H1 (cell line): ENCODE measurements at regions not wholly inside any gene's neighbourhood (a gene's known extent, or its start where the extent isn't known, plus 50 kb on each side); places are given as distances from the start of the nearest gene placed in this dataset.

Experiments
- CTCF ChIA-PET: fragments of 300-600 bp; sonication (Branson Sonifier 250); formaldehyde crosslinking; loops from one replicate; lab custom pipeline; 2021; ENCODE audit not compliant: partially characterized antibody; lab: Charles Lee
- POLR2A ChIA-PET: fragments of 300-600 bp; sonication (Branson Sonifier 250); formaldehyde crosslinking; loops from one replicate; lab custom pipeline; 2021; ENCODE audit warnings: inconsistent platforms; ENCODE audit not compliant: partially characterized antibody; lab: Charles Lee
- DNase-seq, 2 experiments: peaks; one replicate each; pipeline versions ENCODE4 v3.0.0 to v3.0.0-alpha.2; 2010 to 2022; ENCODE audit warnings: low spot score in 2 of 2, low read depth in 1 of 2, mixed read lengths in 1 of 2
- FAIRE-seq: peaks from 2 replicates; lab custom pipeline; 2011; peaks lifted over from hg19 to GRCh38; lab: Jason Lieb, UNC
- H2AFZ ChIP-seq: 2 replicates; pipeline ENCODE4 v1.8.1; 2012; ENCODE audit warnings: low read length, inconsistent platforms
- H2AK5ac ChIP-seq: 2 replicates; pipeline ENCODE4 v1.6.1; 2013; ENCODE audit warnings: low read depth, low read length
- H2BK120ac ChIP-seq: replicated peaks from 2 replicates; pipeline ENCODE3; 2013; ENCODE audit warnings: low read depth, low read length, inconsistent platforms
- H2BK12ac ChIP-seq: 2 replicates; pipeline ENCODE4 v1.6.1; 2013; ENCODE audit warnings: low read depth, low read length
- H2BK15ac ChIP-seq: 2 replicates; pipeline ENCODE4 v1.6.1; 2013; ENCODE audit warnings: low read length
- H2BK20ac ChIP-seq: 2 replicates; pipeline ENCODE4 v1.6.1; 2013; ENCODE audit warnings: low read length
- H2BK5ac ChIP-seq: 2 replicates; pipeline ENCODE4 v1.6.1; 2013; ENCODE audit warnings: low read depth, low read length
- H3K14ac ChIP-seq: 2 replicates; pipeline ENCODE4 v1.6.1; 2013; ENCODE audit warnings: inconsistent platforms; ENCODE audit not compliant: insufficient read length
- H3K18ac ChIP-seq: 2 replicates; pipeline ENCODE4 v1.6.1; 2013; ENCODE audit warnings: low read length; ENCODE audit errors: extremely low read depth
- H3K23ac ChIP-seq: 2 replicates; pipeline ENCODE4 v1.6.1; 2013; ENCODE audit warnings: inconsistent platforms; ENCODE audit not compliant: insufficient read length
- H3K23me2 ChIP-seq: 2 replicates; pipeline ENCODE4 v1.6.1; 2013; ENCODE audit warnings: low read depth, low read length
- H3K27ac ChIP-seq: 2 replicates; pipeline ENCODE4 v1.6.1; 2011; ENCODE audit warnings: low read depth, low read length, inconsistent platforms
- H3K27me3 ChIP-seq, 4 experiments: replicated peaks in 1 of 4; 1 replicate in 1 of 4; 2 replicates in 3 of 4; pipeline versions ENCODE4 v1.6.1 to v1.8.1; 2011 to 2013; ENCODE audit warnings: low read length in 3 of 4, mild to moderate bottlenecking in 3 of 4, inconsistent platforms in 2 of 4, mixed read lengths in 2 of 4, moderate library complexity in 1 of 4; ENCODE audit not compliant: control insufficient read depth in 3 of 4, insufficient read depth in 3 of 4; ENCODE audit errors: extremely low read depth in 1 of 4
- H3K36me3 ChIP-seq, 4 experiments: 2 replicates each; pipeline versions ENCODE4 v1.6.1 to v1.8.1; 2011 to 2013; ENCODE audit warnings: mild to moderate bottlenecking in 4 of 4, low read length in 3 of 4, moderate library complexity in 2 of 4, control low read depth in 1 of 4, inconsistent platforms in 1 of 4; ENCODE audit not compliant: insufficient read depth in 4 of 4, control insufficient read depth in 2 of 4
- H3K4ac ChIP-seq: replicated peaks from 2 replicates; pipeline ENCODE3; 2013; ENCODE audit warnings: low read length, low read depth, mixed read lengths, inconsistent platforms; ENCODE audit not compliant: insufficient read length
- H3K4me1 ChIP-seq, 4 experiments: replicated peaks in 1 of 4; 1 replicate in 1 of 4; 2 replicates in 3 of 4; pipeline versions ENCODE4 v1.6.1 to v1.8.1; 2011 to 2013; ENCODE audit warnings: low read length in 3 of 4, inconsistent platforms in 2 of 4, mixed read lengths in 1 of 4; ENCODE audit not compliant: insufficient read depth in 4 of 4, control insufficient read depth in 3 of 4
- H3K4me2 ChIP-seq, 2 experiments: 2 replicates each; pipeline versions ENCODE4 v1.6.1 to v1.8.1; 2011 to 2013; ENCODE audit warnings: low read depth in 2 of 2, low read length in 2 of 2, control low read depth in 1 of 2, inconsistent platforms in 1 of 2, mild to moderate bottlenecking in 1 of 2; ENCODE audit not compliant: insufficient read depth in 1 of 2
- H3K4me3 ChIP-seq, 4 experiments: fragments of 200-600, 300-600 bp in 1 of 4; sonication (generic), shearing (Covaris generic), sonication (Bioruptor Twin) in 1 of 4; 2 replicates each; pipeline versions ENCODE4 v1.5.1 to v1.8.1; 2011 to 2016; ENCODE audit warnings: low read length in 4 of 4, low read depth in 3 of 4, control low read depth in 2 of 4, inconsistent platforms in 2 of 4, mild to moderate bottlenecking in 2 of 4, mixed read lengths in 1 of 4, moderate library complexity in 1 of 4; ENCODE audit not compliant: insufficient read depth in 2 of 4; ENCODE audit errors: extremely low read depth in 1 of 4
- H3K56ac ChIP-seq: replicated peaks from 2 replicates; pipeline ENCODE3; 2013; ENCODE audit warnings: low read depth, mild to moderate bottlenecking, mixed read lengths, low read length, inconsistent platforms; ENCODE audit not compliant: insufficient read length
- H3K79me1 ChIP-seq: 2 replicates; pipeline ENCODE4 v1.6.1; 2013; ENCODE audit warnings: low read depth, low read length, control low read depth
- H3K79me2 ChIP-seq, 2 experiments: 2 replicates each; pipeline versions ENCODE4 v1.6.1 to v1.8.1; 2012 to 2013; ENCODE audit warnings: low read length in 2 of 2, mild to moderate bottlenecking in 2 of 2, inconsistent platforms in 1 of 2; ENCODE audit not compliant: insufficient read depth in 2 of 2, control insufficient read depth in 1 of 2
- H3K9ac ChIP-seq, 4 experiments: replicated peaks in 1 of 4; 1 replicate in 1 of 4; 2 replicates in 3 of 4; pipeline versions ENCODE4 v1.6.1 to v1.8.1; 2011 to 2013; ENCODE audit warnings: low read depth in 3 of 4, low read length in 3 of 4, control low read depth in 2 of 4, mild to moderate bottlenecking in 2 of 4, moderate library complexity in 2 of 4, inconsistent platforms in 1 of 4; ENCODE audit errors: extremely low read depth in 1 of 4
- H3K9me3 ChIP-seq, 2 experiments: 2 replicates each; pipeline versions ENCODE4 v1.6.1 to v1.8.1; 2012 to 2013; ENCODE audit warnings: mild to moderate bottlenecking in 2 of 2, moderate library complexity in 2 of 2, control low read depth in 1 of 2, inconsistent platforms in 1 of 2, low read depth in 1 of 2, low read length in 1 of 2, mixed read lengths in 1 of 2; ENCODE audit not compliant: insufficient read depth in 2 of 2
- H4K20me1 ChIP-seq, 2 experiments: replicated peaks in 1 of 2; 2 replicates each; pipeline versions ENCODE3 to v1.8.1; 2011 to 2013; ENCODE audit warnings: inconsistent platforms in 2 of 2, low read length in 2 of 2, mild to moderate bottlenecking in 1 of 2; ENCODE audit not compliant: insufficient read depth in 2 of 2, control insufficient read depth in 1 of 2
- H4K5ac ChIP-seq: 2 replicates; pipeline ENCODE4 v1.6.1; 2013; ENCODE audit warnings: low read length, low read depth, mixed read lengths, inconsistent platforms; ENCODE audit not compliant: insufficient read length
- H4K8ac ChIP-seq: 2 replicates; pipeline ENCODE4 v1.8.0; 2013; ENCODE audit warnings: mild to moderate bottlenecking, moderate library complexity, low read length, inconsistent platforms; ENCODE audit not compliant: insufficient read depth; ENCODE audit errors: extremely low read depth
- H4K91ac ChIP-seq: replicated peaks from 2 replicates; pipeline ENCODE3; 2013; ENCODE audit warnings: low read length, mixed read lengths, inconsistent platforms; ENCODE audit not compliant: insufficient read length
- JUN ChIP-seq: IDR thresholded peaks from 2 replicates; pipeline ENCODE4 v1.6.1; 2011; ENCODE audit warnings: low read depth, mild to moderate bottlenecking, improper control_type of control experiment, low read length
- MAX ChIP-seq: IDR thresholded peaks from 2 replicates; pipeline ENCODE4 v1.6.1; 2012; ENCODE audit warnings: inconsistent platforms
- POLR2A ChIP-seq, 2 experiments: IDR thresholded peaks; 1 replicate in 1 of 2; 2 replicates in 1 of 2; pipeline ENCODE4 v1.6.1; 2011; ENCODE audit warnings: low read depth in 2 of 2, low read length in 2 of 2, mild to moderate bottlenecking in 2 of 2; ENCODE audit errors: control extremely low read depth in 1 of 2
- ZNF274 ChIP-seq: IDR thresholded peaks from 2 replicates; pipeline ENCODE4 v1.7.0; 2012; ENCODE audit warnings: low read length, borderline replicate concordance; ENCODE audit errors: extremely low read depth
- WGBS, 2 experiments: shearing (Covaris generic) in 1 of 2; methylation state at CpG; one replicate each; pipeline versions ENCODE4 v1.1.6 to v1.1.7; 2013 to 2015; ENCODE audit warnings: low lambda C conversion rate in 2 of 2, mixed read lengths in 2 of 2, inconsistent platforms in 1 of 2, low coverage in 1 of 2, missing lambda C conversion rate in 1 of 2; ENCODE audit not compliant: insufficient replicate concordance in 2 of 2, insufficient coverage in 1 of 2, insufficient read length in 1 of 2; ENCODE audit errors: extremely low coverage in 1 of 2, missing lambda C conversion rate in 1 of 2; 5-methylcytosine and 5-hydroxymethylcytosine counted together

GRCh38 chr10:78464856-78465267, 431.2 kb downstream of the RPS24 start:
- no peak overlapping the region for H3K27ac ChIP-seq
- ChIA-PET CTCF (interaction anchor here (1.4 kb wide), 1 partner anchor 41 kb away, joined by 5 read pairs; no protein-coding TSS in a partner anchor), POLR2A (no interaction called here)
- no peak overlapping the region for H3K9ac ChIP-seq
- H3K4me2 ChIP-seq: no peak overlapping the region
- H2AK5ac ChIP-seq: no peak overlapping the region
- H2AFZ ChIP-seq: no peak overlapping the region
- H2BK120ac ChIP-seq: no peak overlapping the region
- TF ChIP-seq MAX: no peak
- no peak for TF ChIP-seq JUN
- no peak for TF ChIP-seq POLR2A (IDR thresholded peaks at IDR 0.05; ENCODE audit: control extremely low read depth in 1 of 2, low read depth in 2 of 2, low read length in 2 of 2)
- TF ChIP-seq ZNF274: no peak
- H3K79me2 ChIP-seq: no peaks in the 10 kb centered on the region
- no peaks in the 10 kb centered on the region; the same call in 1 of the 2 replicates for H3K23me2 ChIP-seq
- no peaks in the 10 kb centered on the region for H4K20me1 ChIP-seq
- H3K14ac ChIP-seq: no peak overlapping the region
- H2BK15ac ChIP-seq: no peak overlapping the region
- no peak overlapping the region for H4K5ac ChIP-seq
- no peak overlapping the region for H3K18ac ChIP-seq
- H3K56ac ChIP-seq: no peak overlapping the region
- no peak for FAIRE-seq
- no peak overlapping the region; the same call in 1 of the 2 replicates for H4K8ac ChIP-seq
- no peaks in the 10 kb centered on the region for H3K36me3 ChIP-seq
- no peak overlapping the region for H4K91ac ChIP-seq
- H3K4me3 ChIP-seq: no peak overlapping the region
- no peak overlapping the region for H3K4ac ChIP-seq
- no peak overlapping the region for H3K23ac ChIP-seq
- peaks cover 0 to 7% (median 3%) of the 10 kb centered on the region in 4 experiments; a peak in 4 of 7 replicates for H3K4me1 ChIP-seq
- DNase-seq: no peak
- H2BK5ac ChIP-seq: no peak overlapping the region
- no peak overlapping the region for H2BK12ac ChIP-seq
- H3K79me1 ChIP-seq: no peaks in the 10 kb centered on the region
- H3K9me3 ChIP-seq: peaks cover 0 to 2% of the 10 kb centered on the region in 2 experiments; a peak in 1 of 4 replicates
- no peaks in the 10 kb centered on the region for H3K27me3 ChIP-seq
- H2BK20ac ChIP-seq: no peak overlapping the region
- 82% methylated on average over 13 of the region's 13 CpGs; no CpG with 5 or more reads in 1 of the 2 experiments for WGBS, 2 experiments
